ENCODE measurements at regions not wholly inside any gene's neighbourhood (a gene's known extent, or its start where the extent isn't known, plus 50 kb on each side); places are given as distances from the start of the nearest gene placed in this dataset.

- TF ChIP-seq CTCF (IDR thresholded peaks at IDR 0.05; ENCODE audit: low read depth, low read length), result no peak
- TF ChIP-seq EZH2phosphoT487 (IDR thresholded peaks at IDR 0.05; ENCODE audit: low read depth), result no peak
Measured at GRCh38 chr11:97732011-97732632, 1288.6 kb upstream of the CNTN5 start.

Measured in OCI-LY3 (cell line).